Spleen (tissue), 7 donors: ENCODE measurements at regions not wholly inside any gene's neighbourhood (a gene's known extent, or its start where the extent isn't known, plus 50 kb on each side); places are given as distances from the start of the nearest gene placed in this dataset.

Experiments used
- CTCF ChIP-seq, 11 experiments: fragments of 200-600 bp in 7 of 11; fragments of 450-650 bp in 4 of 11; sonication (generic) in 4 of 11; IDR thresholded peaks in 8 of 11; conservative IDR thresholded peaks in 3 of 11; 1 replicate in 7 of 11; 2 replicates in 4 of 11; pipeline versions ENCODE4 v1.4.0 to v1.8.0; 2016 to 2021; ENCODE audit warnings: antibody characterized with exemption in 11 of 11, inconsistent platforms in 4 of 11, mild to moderate bottlenecking in 1 of 11
- POLR2A ChIP-seq, 3 donors: fragments of 450-650 bp; IDR thresholded peaks; one replicate each; pipeline ENCODE4 v1.5.1; 2017; ENCODE audit warnings: antibody characterized with exemption in 3 of 3, mild to moderate bottlenecking in 1 of 3
- POLR2AphosphoS5 ChIP-seq, 3 donors: sonication (generic); formaldehyde crosslinking; IDR thresholded peaks; one replicate each; pipeline ENCODE4 v1.5.1; 2017; ENCODE audit warnings: antibody characterized with exemption in 3 of 3
- donor health status: DM: no; HTN: no; CAD: no; lungs with moderate emphysema.
- donor health status: DM: no; HTN: no; CAD: no.
- donor health status: DM: no; HTN: no; CAD: no.

DNA sequence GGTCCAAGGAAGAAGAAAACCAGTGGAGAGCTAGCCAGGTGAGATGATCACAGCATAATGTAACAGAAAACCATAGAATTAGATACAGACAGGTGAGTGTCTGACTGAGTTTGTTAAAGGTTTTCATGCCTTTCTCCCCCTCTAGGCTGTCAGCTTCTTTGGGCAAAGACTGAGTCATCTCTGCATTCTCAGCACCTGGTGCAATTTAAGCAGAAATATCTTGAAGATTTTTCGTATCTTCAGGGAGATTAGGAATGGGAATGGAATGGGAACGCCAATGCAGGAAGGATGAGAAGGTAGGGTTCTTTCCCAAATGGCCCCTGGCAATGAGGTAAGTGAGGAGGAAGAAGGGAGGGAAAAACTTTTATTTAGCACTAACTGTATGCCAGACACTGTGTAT lies 122.0 kb upstream of the SLC7A14 start:
- TF ChIP-seq CTCF (IDR thresholded peaks at IDR 0.05 in 8 of 11, conservative IDR thresholded peaks at IDR 0.05 in 3 of 11) = no peak
- TF ChIP-seq POLR2A (IDR thresholded peaks at IDR 0.05) = no peak
- TF ChIP-seq POLR2AphosphoS5 (IDR thresholded peaks at IDR 0.05) = no peak
